HFFc6 (cell line): ENCODE measurements at regions not wholly inside any gene's neighbourhood (a gene's known extent, or its start where the extent isn't known, plus 50 kb on each side); places are given as distances from the start of the nearest gene placed in this dataset.

Experiments
- DNase-seq: peaks from one replicate; pipeline ENCODE4 v3.0.0-alpha.2; 2018
- H3K27ac Mint-ChIP-seq: 2 replicates; pipeline ENCODE4 v1.8.0; 2020; ENCODE audit warnings: mild to moderate bottlenecking, mixed read lengths
- H3K27me3 Mint-ChIP-seq: 2 replicates; pipeline ENCODE4 v1.8.0; 2021; ENCODE audit warnings: mild to moderate bottlenecking, moderate library complexity, mixed read lengths; ENCODE audit not compliant: insufficient read depth
- H3K36me3 Mint-ChIP-seq: 2 replicates; pipeline ENCODE4 v1.8.0; 2021; ENCODE audit warnings: low read depth, mixed read lengths
- H3K4me1 Mint-ChIP-seq: 2 replicates; pipeline ENCODE4 v1.8.0; 2020; ENCODE audit warnings: low read depth, mixed read lengths
- H3K4me3 Mint-ChIP-seq: 2 replicates; pipeline ENCODE4 v1.8.0; 2020; ENCODE audit warnings: mild to moderate bottlenecking, moderate library complexity, mixed read lengths
- H3K9me3 Mint-ChIP-seq: 2 replicates; pipeline ENCODE4 v1.8.0; 2020; ENCODE audit warnings: mild to moderate bottlenecking, mixed read lengths
- CTCF ChIP-seq: fragments of 200-600 bp; sonication (generic); IDR thresholded peaks from 2 replicates; pipeline ENCODE4 v1.5.0; 2021; ENCODE audit warnings: antibody characterized with exemption, mild to moderate bottlenecking

DNA sequence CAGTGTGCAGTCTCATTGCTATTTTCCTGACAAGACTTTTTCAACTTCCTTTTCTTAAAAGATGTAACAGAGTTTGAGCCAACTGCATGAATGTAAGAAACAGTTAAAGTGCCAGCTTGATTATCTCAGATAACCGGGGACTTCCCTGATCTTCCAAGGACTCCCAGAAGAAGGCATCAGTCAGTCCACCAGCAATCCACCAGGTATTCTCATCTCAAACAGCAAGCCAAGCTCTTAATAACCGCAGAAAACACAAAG lies 350.1 kb downstream of the LIG4 start:
- no peak for DNase-seq
- Mint-ChIP-seq H3K27me3 (peaks cover 6% of the 10 kb centered on the region), H3K4me1 (peaks cover 6% of the 10 kb centered on the region; the same call in 1 of the 2 replicates), H3K36me3 (no peaks in the 10 kb centered on the region), H3K27ac (no peak overlapping the region), H3K9me3 (peaks cover under 1% of the 10 kb centered on the region; the same call in 1 of the 2 replicates), H3K4me3 (no peak overlapping the region)
- no peak for TF ChIP-seq CTCF

DNA sequence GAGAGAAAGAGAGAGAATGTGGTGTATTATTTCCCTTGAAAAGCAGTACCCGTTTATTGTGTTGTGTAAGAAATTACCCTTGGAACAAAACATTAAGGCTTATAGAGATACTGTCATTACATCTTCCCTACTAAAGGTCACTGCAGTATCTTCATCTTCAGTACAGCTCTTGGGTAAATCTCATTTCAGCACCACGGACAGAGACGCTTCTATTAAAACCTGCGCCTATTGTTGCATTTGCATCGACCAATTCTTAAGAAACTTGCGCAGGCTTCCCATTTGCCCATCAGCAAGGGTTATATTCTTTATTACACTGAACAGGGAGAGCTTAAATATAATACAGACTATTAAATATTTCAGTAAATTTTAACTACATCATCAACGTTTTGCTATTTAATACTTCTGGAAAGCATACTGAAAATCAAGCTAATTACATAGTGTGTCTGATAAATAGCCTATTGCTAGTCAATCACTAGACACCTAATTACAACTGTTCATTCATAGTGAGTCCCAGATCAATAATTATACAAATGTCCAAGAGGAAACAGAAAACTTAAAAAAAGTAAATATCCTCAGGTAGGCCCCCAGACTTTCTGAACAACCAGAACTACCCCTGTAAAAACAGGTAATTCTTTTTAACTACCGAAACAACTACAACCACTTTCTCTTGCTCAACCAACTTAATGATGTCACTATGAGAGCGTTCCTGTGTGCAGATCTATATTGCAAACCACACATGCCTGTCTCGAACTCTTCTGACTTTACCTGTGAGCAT lies 350.6 kb downstream of the LIG4 start:
- Mint-ChIP-seq H3K4me3 (no peak overlapping the region), H3K27ac (no peak overlapping the region), H3K9me3 (peaks cover 4% of the 10 kb centered on the region; the same call in 1 of the 2 replicates), H3K27me3 (peaks cover 5% of the 10 kb centered on the region), H3K36me3 (no peaks in the 10 kb centered on the region), H3K4me1 (peaks cover 6% of the 10 kb centered on the region; the same call in 1 of the 2 replicates)
- no peak for DNase-seq
- TF ChIP-seq CTCF: no peak

DNA sequence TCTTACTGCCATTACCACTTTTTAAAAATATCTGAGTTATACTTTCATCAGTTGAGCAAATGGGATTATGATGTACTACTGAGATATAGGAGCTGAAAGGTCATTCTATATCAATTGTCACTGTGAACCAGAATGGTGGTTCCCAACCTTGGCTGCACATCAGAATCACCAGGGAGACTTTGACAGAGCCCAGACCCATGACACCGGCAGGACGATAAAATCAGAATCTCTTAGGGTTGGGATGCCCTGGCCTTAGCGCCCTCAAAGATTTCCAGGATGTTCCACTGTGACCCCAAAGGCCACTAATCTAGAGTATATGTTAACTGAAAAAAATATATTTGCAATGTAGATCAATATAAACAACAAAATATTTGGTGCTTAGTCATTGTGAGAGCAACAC lies 355.1 kb downstream of the LIG4 start:
- no peaks in the 10 kb centered on the region for H3K4me1 Mint-ChIP-seq
- TF ChIP-seq CTCF: no peak
- peaks cover 22% of the 10 kb centered on the region for H3K9me3 Mint-ChIP-seq
- peaks cover 1% of the 10 kb centered on the region for H3K27me3 Mint-ChIP-seq
- 0 out of 2 replicates have a peak, but pooled peaks cover 4% of the 10 kb centered on the region for H3K36me3 Mint-ChIP-seq
- DNase-seq: no peak
- no peak overlapping the region for H3K27ac Mint-ChIP-seq
- no peak overlapping the region for H3K4me3 Mint-ChIP-seq

GRCh38 chr13:107854880-107855279 lies 360.5 kb downstream of the LIG4 start:
- DNase-seq: no peak
- Mint-ChIP-seq H3K27ac (no peak overlapping the region), H3K9me3 (peaks cover 44% of the 10 kb centered on the region), H3K4me1 (no peaks in the 10 kb centered on the region), H3K4me3 (no peak overlapping the region), H3K36me3 (peaks cover 4% of the 10 kb centered on the region; the same call in 1 of the 2 replicates), H3K27me3 (no peaks in the 10 kb centered on the region; the same call in 1 of the 2 replicates)
- no peak for TF ChIP-seq CTCF

DNA sequence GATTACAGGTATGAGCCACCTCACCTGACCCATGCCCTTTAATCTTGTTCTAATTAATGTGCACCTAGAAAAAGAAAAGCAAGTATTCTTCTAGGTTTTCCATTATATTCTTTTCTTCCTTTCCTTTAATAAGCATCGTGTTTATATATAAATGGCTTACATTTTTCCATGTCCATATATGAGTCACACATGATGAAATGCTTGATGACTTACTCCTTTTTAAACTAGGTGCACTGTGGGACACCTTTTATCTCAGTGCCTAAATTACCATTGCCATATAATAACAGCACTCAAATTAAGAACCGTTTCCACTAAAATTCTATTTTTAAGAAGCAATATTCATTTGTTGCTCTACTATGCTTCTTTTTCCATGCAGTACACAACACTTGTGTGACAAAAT lies 363.3 kb downstream of the LIG4 start:
- no peak overlapping the region for H3K4me3 Mint-ChIP-seq
- H3K27ac Mint-ChIP-seq: no peak overlapping the region
- peaks cover 49% of the 10 kb centered on the region for H3K9me3 Mint-ChIP-seq
- no peak for DNase-seq
- no peak for TF ChIP-seq CTCF
- no peaks in the 10 kb centered on the region; the same call in 1 of the 2 replicates for H3K36me3 Mint-ChIP-seq
- no peaks in the 10 kb centered on the region for H3K4me1 Mint-ChIP-seq
- H3K27me3 Mint-ChIP-seq: no peaks in the 10 kb centered on the region; the same call in 1 of the 2 replicates
